ENCODE measurements at regions not wholly inside any gene's neighbourhood (a gene's known extent, or its start where the extent isn't known, plus 50 kb on each side); places are given as distances from the start of the nearest gene placed in this dataset.

DNA sequence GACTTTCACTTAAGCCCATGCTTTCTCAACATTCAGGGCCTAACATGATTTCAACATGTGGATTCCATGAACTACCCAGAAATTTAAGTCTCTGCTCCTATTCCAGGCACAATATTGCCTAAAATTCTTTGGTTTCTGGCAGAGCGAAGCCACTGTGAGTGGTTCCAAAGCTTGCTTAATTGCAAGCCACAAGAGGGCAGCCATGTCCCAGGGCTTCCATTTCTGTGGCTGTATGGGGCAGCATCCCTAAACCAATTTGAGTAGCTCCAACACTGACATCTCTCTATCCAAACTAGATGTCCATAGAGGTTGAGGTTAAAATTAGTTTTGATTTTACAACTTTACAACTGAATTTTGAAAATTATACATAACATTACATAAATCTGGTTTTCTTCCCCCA is 56.3 kb upstream of the MDFIC start:
- ChIA-PET CTCF (ENCODE audit: low intra/inter-chr PET ratio) (no interaction called here), POLR2A (no interaction called here)
- in situ Hi-C loops (cut with MboI) = no loop called here
- DNase-seq (ENCODE audit: extremely low read depth in 1 of 4, low spot score in 3 of 4) (peak in 1 of 4 experiments; percentile 2), ATAC-seq (no peak), FAIRE-seq (no peak)
- H2AFZ ChIP-seq (ENCODE audit: low read depth, low read length) = no peak overlapping the region
- H3K4me2 ChIP-seq (ENCODE audit: insufficient read depth, low read length) = no peak overlapping the region
- H3K9me1 ChIP-seq (ENCODE audit: control insufficient read depth, insufficient read depth, low read length) = no peaks in the 10 kb centered on the region
- peak in 1 of 2 experiments; percentile 22; a peak in 1 of 4 replicates for TF ChIP-seq RAD21 (CRISPR knock-in tag; conservative IDR thresholded peaks at IDR 0.05 in 1 of 2, IDR thresholded peaks at IDR 0.05 in 1 of 2)
- TF ChIP-seq, protein P1, sequence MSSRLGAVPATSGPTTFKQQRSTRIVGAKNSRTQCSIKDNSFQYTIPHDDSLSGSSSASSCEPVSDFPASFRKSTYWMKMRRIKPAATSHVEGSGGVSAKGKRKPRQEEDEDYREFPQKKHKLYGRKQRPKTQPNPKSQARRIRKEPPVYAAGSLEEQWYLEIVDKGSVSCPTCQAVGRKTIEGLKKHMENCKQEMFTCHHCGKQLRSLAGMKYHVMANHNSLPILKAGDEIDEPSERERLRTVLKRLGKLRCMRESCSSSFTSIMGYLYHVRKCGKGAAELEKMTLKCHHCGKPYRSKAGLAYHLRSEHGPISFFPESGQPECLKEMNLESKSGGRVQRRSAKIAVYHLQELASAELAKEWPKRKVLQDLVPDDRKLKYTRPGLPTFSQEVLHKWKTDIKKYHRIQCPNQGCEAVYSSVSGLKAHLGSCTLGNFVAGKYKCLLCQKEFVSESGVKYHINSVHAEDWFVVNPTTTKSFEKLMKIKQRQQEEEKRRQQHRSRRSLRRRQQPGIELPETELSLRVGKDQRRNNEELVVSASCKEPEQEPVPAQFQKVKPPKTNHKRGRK (tag; IDR thresholded peaks at IDR 0.05) = no peak
- WGBS (ENCODE audit: insufficient coverage, low coverage, missing lambda C conversion rate) = 0% methylated on average over 1 of the region's 1 CpG
- no peaks in the 10 kb centered on the region for H3K79me2 ChIP-seq (ENCODE audit: control insufficient read depth, insufficient read depth, low read length)
- no peak overlapping the region for H3K4me3 ChIP-seq
- H3K9me3 ChIP-seq (replicated peaks; ENCODE audit: control insufficient read depth, insufficient read depth, low read depth, low read length) = no peaks in the 10 kb centered on the region
- H4K20me1 ChIP-seq (replicated peaks; ENCODE audit: control insufficient read depth, insufficient read depth, low read length) = no peaks in the 10 kb centered on the region
- H3K27ac ChIP-seq (ENCODE audit: extremely low read depth, low read depth, low read length) = no peak overlapping the region
- no peaks in the 10 kb centered on the region for H3K4me1 ChIP-seq (replicated peaks in 1 of 2; ENCODE audit: control insufficient read depth in 2 of 2, insufficient read depth in 2 of 2, low read length in 2 of 2)
- no TSS peak for BruUV-seq (replicated peaks)
- H3K36me3 ChIP-seq (ENCODE audit: control insufficient read depth, insufficient read depth, low read length) = no peaks in the 10 kb centered on the region
- no peak overlapping the region for H3K9ac ChIP-seq (ENCODE audit: insufficient read depth in 1 of 2, low read depth in 2 of 2, low read length in 2 of 2)
- no peaks in the 10 kb centered on the region for H3K27me3 ChIP-seq (ENCODE audit: control insufficient read depth in 2 of 2, insufficient read depth in 2 of 2, low read length in 2 of 2)
- intact Hi-C loops (cut with micrococcal nuclease) = no loop called here
